ENCODE measurements at regions not wholly inside any gene's neighbourhood (a gene's known extent, or its start where the extent isn't known, plus 50 kb on each side); places are given as distances from the start of the nearest gene placed in this dataset.

GRCh38 chr18:27366151-27366550, 181.0 kb upstream of the CHST9 start:
- DNase-seq (ENCODE audit: insufficient read length, low spot score) (no peak), FAIRE-seq (no peak)
- TF ChIP-seq, protein P1, sequence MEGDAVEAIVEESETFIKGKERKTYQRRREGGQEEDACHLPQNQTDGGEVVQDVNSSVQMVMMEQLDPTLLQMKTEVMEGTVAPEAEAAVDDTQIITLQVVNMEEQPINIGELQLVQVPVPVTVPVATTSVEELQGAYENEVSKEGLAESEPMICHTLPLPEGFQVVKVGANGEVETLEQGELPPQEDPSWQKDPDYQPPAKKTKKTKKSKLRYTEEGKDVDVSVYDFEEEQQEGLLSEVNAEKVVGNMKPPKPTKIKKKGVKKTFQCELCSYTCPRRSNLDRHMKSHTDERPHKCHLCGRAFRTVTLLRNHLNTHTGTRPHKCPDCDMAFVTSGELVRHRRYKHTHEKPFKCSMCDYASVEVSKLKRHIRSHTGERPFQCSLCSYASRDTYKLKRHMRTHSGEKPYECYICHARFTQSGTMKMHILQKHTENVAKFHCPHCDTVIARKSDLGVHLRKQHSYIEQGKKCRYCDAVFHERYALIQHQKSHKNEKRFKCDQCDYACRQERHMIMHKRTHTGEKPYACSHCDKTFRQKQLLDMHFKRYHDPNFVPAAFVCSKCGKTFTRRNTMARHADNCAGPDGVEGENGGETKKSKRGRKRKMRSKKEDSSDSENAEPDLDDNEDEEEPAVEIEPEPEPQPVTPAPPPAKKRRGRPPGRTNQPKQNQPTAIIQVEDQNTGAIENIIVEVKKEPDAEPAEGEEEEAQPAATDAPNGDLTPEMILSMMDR (IDR thresholded peaks at IDR 0.05; ENCODE audit: insufficient read depth, missing control alignments): no peak

- TF ChIP-seq, protein P1 (IDR thresholded peaks at IDR 0.05; ENCODE audit: insufficient read depth, missing control alignments): peak; percentile 32
- peak; percentile 93 for FAIRE-seq
- no peak for DNase-seq (ENCODE audit: insufficient read length, low spot score)
Observed at GRCh38 chr18:27363872-27364271, 178.8 kb upstream of the CHST9 start.

DNA sequence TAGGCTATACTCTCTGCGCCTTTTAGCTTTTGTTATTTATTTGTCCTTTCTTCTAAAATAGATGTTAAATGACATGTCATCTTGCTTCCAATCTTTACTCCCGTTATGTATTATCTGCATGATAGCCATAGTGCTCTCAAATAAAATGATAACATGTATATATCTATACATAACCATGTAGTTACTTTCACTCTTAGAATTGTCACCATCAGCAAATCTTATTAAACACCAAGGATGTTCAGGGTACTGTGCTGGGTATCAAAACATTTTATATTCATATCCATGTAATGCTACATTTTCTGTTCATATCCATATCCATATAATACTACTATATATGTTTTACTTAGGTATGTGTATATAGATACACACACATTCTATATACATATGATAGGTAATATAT, 176.4 kb upstream of the CHST9 start:
- FAIRE-seq: no peak

GRCh38 chr18:27355308-27355707, 170.2 kb upstream of the CHST9 start:
- DNase-seq (ENCODE audit: insufficient read length, low spot score) (no peak), FAIRE-seq (no peak)
- TF ChIP-seq, protein P1 (IDR thresholded peaks at IDR 0.05; ENCODE audit: insufficient read depth, missing control alignments): no peak

More for the DNA sequence above, 176.4 kb upstream of the CHST9 start:
- TF ChIP-seq, protein P1 (IDR thresholded peaks at IDR 0.05; ENCODE audit: insufficient read depth, missing control alignments): no peak
- no peak for DNase-seq (ENCODE audit: insufficient read length, low spot score)

GRCh38 chr18:27353273-27353672, 168.2 kb upstream of the CHST9 start:
- FAIRE-seq: no peak
- no peak for DNase-seq (ENCODE audit: insufficient read length, low spot score)
- TF ChIP-seq, protein P1 (IDR thresholded peaks at IDR 0.05; ENCODE audit: insufficient read depth, missing control alignments): no peak

DNA sequence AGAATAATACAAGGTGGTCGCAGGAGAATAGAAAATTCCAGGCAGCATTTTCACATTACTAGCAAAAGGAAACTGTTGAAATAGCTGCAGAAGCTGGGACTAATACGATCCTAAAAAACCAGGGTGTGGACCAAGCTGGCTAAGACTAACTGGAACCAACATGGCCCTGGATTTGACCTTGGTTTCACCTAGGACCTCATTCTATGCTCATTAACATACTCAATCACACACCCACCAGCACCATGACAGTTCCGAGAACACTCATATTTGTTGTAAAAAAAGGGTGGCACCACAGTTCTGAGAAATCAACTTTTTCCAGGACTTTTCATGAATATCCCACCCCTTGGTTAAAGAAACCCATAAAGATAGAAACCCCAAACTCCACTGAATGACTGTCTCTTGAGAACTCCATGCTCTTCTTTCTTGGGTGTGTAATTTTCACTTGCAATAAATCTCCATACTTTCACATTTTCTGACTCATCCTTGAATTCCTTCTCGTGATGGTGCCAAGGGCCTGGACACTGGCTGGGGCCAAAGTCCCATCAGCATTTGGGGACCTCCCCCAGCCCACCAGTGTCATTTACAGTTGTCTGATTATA, 164.3 kb upstream of the CHST9 start:
- TF ChIP-seq, protein P1 (IDR thresholded peaks at IDR 0.05; ENCODE audit: insufficient read depth, missing control alignments): no peak
- DNase-seq (ENCODE audit: insufficient read length, low spot score) (no peak), FAIRE-seq (no peak)

DNA sequence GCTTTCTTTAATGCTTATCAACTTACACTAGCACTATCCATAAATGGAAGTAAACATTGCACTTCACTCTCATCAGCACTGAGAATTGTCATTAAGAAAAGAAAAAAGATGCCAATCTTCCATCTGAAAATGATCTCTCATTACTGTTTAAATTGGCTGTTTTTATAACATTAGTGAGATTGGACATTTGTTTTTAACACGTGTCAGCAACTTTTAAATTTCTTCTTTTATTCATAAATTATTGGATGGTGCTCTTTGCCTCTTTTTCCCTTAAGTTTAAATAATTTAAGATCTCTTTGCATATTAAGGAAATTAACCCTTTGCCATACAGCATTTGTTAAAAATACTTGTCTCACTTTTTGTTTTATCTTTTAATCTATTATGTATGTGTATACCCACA, 146.5 kb upstream of the CHST9 start:
- TF ChIP-seq, protein P1 (IDR thresholded peaks at IDR 0.05; ENCODE audit: insufficient read depth, missing control alignments): no peak
- no peak for DNase-seq (ENCODE audit: insufficient read length, low spot score)
- FAIRE-seq: peak; percentile 90
